ENCODE measurements at regions not wholly inside any gene's neighbourhood (a gene's known extent, or its start where the extent isn't known, plus 50 kb on each side); places are given as distances from the start of the nearest gene placed in this dataset.

DNA sequence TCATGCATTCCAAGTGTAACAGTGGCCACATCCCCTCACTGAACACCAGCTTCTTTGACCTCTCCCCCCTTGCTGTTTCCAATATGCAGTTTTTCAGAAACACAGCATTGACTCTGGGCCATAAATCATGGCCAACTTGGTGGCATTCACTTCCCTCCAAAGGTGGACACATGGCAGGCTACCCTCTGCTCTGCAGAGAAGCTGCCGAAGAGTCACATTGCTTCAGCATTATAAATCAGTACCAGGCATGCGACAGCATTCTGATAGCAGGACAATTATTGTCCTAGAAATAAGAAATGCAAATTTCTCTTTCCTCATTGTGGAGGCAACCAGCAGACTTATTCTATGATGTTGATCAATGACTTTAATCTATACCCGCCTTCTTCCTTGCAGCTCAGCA, 475.4 kb upstream of the GHITM start:
- Histone ChIP-seq H3K36me3 (no peaks in the 10 kb centered on the region), H3K9me3 (no peaks in the 10 kb centered on the region), H3K27me3 (no peaks in the 10 kb centered on the region), H3K27ac (no peak overlapping the region), H3K4me3 (no peak overlapping the region), H3K4me1 (no peaks in the 10 kb centered on the region)
- intact Hi-C loops (cut with DNase I) = no loop called here
- no peak for DNase-seq (ENCODE audit: low spot score in 2 of 2)
- TF ChIP-seq, protein P1, sequence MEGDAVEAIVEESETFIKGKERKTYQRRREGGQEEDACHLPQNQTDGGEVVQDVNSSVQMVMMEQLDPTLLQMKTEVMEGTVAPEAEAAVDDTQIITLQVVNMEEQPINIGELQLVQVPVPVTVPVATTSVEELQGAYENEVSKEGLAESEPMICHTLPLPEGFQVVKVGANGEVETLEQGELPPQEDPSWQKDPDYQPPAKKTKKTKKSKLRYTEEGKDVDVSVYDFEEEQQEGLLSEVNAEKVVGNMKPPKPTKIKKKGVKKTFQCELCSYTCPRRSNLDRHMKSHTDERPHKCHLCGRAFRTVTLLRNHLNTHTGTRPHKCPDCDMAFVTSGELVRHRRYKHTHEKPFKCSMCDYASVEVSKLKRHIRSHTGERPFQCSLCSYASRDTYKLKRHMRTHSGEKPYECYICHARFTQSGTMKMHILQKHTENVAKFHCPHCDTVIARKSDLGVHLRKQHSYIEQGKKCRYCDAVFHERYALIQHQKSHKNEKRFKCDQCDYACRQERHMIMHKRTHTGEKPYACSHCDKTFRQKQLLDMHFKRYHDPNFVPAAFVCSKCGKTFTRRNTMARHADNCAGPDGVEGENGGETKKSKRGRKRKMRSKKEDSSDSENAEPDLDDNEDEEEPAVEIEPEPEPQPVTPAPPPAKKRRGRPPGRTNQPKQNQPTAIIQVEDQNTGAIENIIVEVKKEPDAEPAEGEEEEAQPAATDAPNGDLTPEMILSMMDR (IDR thresholded peaks at IDR 0.05) = no peak

DNA sequence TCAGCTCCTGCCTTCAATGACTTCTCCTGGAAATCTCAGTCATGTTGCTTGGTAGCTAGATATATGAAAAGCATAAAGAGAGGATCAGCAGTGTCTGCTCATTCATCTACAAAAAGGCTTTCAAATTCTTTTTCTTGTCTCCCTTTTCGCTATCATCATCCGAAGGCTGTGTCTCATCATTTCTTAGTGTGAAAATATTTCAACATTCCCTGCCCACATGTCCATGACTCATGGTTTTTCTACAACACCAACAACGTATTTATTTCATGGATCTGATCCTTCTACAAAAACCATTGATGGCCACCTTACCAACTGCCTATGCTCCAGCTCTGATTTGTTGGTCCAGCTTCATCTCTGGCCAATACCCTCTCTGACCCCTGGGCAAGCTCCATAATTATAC, 472.5 kb upstream of the GHITM start:
- Histone ChIP-seq H3K4me1 (no peaks in the 10 kb centered on the region), H3K27me3 (no peaks in the 10 kb centered on the region), H3K9me3 (no peaks in the 10 kb centered on the region), H3K4me3 (no peak overlapping the region), H3K36me3 (no peaks in the 10 kb centered on the region), H3K27ac (no peak overlapping the region)
- no peak for DNase-seq (ENCODE audit: low spot score in 2 of 2)
- TF ChIP-seq, protein P1 (IDR thresholded peaks at IDR 0.05) = no peak
- intact Hi-C loops (cut with DNase I) = no loop called here

DNA sequence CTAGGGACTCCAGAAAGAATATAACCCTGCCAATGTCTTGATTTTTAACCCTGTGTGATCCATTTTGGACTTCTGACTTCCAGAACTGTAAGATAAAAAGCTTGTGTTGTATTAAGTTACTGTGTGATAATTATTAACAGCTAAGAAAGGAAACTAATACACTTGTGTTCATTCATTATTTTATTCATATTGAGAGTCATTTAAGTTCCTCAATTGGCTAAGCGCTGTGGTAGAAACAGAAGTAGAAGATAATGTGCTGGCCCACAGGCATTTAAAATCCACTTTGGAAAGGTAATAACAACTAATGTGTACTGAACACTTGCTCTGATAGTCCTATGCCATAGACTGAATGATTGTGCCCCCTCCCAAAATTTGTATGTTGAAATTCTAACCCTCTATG, 471.7 kb upstream of the GHITM start:
- H3K27ac ChIP-seq = no peak overlapping the region
- H3K4me3 ChIP-seq = no peak overlapping the region
- TF ChIP-seq, protein P1 (IDR thresholded peaks at IDR 0.05) = no peak
- H3K9me3 ChIP-seq = no peaks in the 10 kb centered on the region
- H3K36me3 ChIP-seq = no peaks in the 10 kb centered on the region
- H3K27me3 ChIP-seq = no peaks in the 10 kb centered on the region
- intact Hi-C loops (cut with DNase I) = no loop called here
- no peak for DNase-seq (ENCODE audit: low spot score in 2 of 2)
- no peaks in the 10 kb centered on the region for H3K4me1 ChIP-seq

DNA sequence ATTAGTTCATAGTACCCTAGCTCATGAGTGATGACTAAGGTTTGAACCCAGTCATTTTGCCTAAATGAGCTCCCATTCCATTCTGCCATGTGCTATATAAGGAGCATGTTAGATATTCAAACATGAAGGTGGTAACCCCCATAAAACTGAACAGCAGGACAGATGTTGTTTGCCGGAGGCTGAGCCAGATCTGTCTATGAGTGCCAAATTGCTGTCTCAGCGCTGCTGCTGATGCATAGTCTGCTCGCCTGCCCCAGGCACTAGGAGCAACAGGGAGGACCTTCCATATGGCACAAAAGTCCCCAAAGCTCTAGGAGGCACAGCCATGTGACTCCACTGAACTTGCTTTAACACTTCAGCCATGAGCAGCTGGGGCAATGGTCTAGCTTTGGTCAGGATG, 466.0 kb upstream of the GHITM start:
- Histone ChIP-seq H3K27me3 (no peaks in the 10 kb centered on the region), H3K27ac (no peak overlapping the region), H3K9me3 (no peaks in the 10 kb centered on the region), H3K4me3 (no peak overlapping the region), H3K36me3 (no peaks in the 10 kb centered on the region), H3K4me1 (no peaks in the 10 kb centered on the region)
- TF ChIP-seq, protein P1 (IDR thresholded peaks at IDR 0.05) = no peak
- no peak for DNase-seq (ENCODE audit: low spot score in 2 of 2)
- intact Hi-C loops (cut with DNase I) = no loop called here

GRCh38 chr10:83677795-83678194, 461.5 kb upstream of the GHITM start:
- intact Hi-C loops (cut with DNase I) = no loop called here
- Histone ChIP-seq H3K36me3 (no peaks in the 10 kb centered on the region), H3K4me1 (no peaks in the 10 kb centered on the region), H3K4me3 (no peak overlapping the region), H3K9me3 (no peaks in the 10 kb centered on the region), H3K27me3 (no peaks in the 10 kb centered on the region), H3K27ac (no peak overlapping the region)
- TF ChIP-seq, protein P1 (IDR thresholded peaks at IDR 0.05) = no peak
- no peak for DNase-seq (ENCODE audit: low spot score in 2 of 2)

GRCh38 chr10:83678850-83679249, 460.5 kb upstream of the GHITM start:
- no peaks in the 10 kb centered on the region for H3K36me3 ChIP-seq

More at GRCh38 chr10:83678850-83679249, 460.5 kb upstream of the GHITM start:
- no peak overlapping the region for H3K27ac ChIP-seq
- no peaks in the 10 kb centered on the region for H3K9me3 ChIP-seq
- no peaks in the 10 kb centered on the region for H3K27me3 ChIP-seq
- no peak for DNase-seq (ENCODE audit: low spot score in 2 of 2)
- no peaks in the 10 kb centered on the region for H3K4me1 ChIP-seq
- TF ChIP-seq, protein P1 (IDR thresholded peaks at IDR 0.05) = no peak
- H3K4me3 ChIP-seq = no peak overlapping the region
- intact Hi-C loops (cut with DNase I) = no loop called here

Data from ascending aorta (tissue), 2 donors.